ENCODE measurements at regions not wholly inside any gene's neighbourhood (a gene's known extent, or its start where the extent isn't known, plus 50 kb on each side); places are given as distances from the start of the nearest gene placed in this dataset.

DNA sequence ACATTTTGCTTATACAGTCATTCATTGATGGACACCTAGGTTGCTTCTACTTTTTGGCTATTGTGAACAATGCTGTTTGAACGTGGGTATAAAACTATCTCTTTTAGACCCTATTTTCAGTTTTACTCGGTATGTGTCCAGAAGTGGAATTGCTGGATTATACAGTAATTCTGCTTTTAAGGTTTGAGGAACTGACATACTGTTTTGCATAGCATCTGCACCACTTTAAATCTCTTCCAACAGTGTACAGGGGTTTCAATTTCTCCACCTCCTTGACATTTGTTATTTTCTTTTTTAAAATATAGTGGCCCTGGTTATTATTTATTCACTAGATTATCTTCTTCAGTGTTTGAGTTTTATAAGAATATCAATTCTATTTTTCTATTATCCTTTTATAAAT lies 116.9 kb downstream of the USP22 start:
- TF ChIP-seq CTCF (IDR thresholded peaks at IDR 0.05) (no peak), POLR2AphosphoS5 (IDR thresholded peaks at IDR 0.05) (no peak), POLR2A (IDR thresholded peaks at IDR 0.05) (no peak), EP300 (IDR thresholded peaks at IDR 0.05; ENCODE audit: low read depth) (no peak)

All from transverse colon (tissue), 4 donors.